IMR-90 (cell line): ENCODE measurements at regions not wholly inside any gene's neighbourhood (a gene's known extent, or its start where the extent isn't known, plus 50 kb on each side); places are given as distances from the start of the nearest gene placed in this dataset.

Experiments used
- ATAC-seq: fragments of 200-7000 bp; cut with Tn5 transposase; 2 replicates; pipeline ENCODE4 v1.9.1; 2020; ENCODE audit warnings: low read depth, mild to moderate bottlenecking, moderate library complexity
- BruUV-seq: library from RNA; stranded (reverse); fragments of 400-500 nt; replicated peaks from 2 replicates; lab custom pipeline; 2021; lab: Mats Ljungman, UMichigan
- CTCF ChIA-PET: fragments of 300-600 bp; formaldehyde crosslinking; extraction: SDS; loops from one replicate; lab custom pipeline; 2021; ENCODE audit warnings: antibody characterized with exemption; lab: Yijun Ruan, JAX
- POLR2A ChIA-PET: fragments of 300-600 bp; sonication (Branson Sonifier 250); formaldehyde crosslinking; loops from one replicate; lab custom pipeline; 2022; ENCODE audit warnings: antibody characterized with exemption; ENCODE audit not compliant: unreplicated experiment; lab: Charles Lee
- DNase-seq: peaks from one replicate; pipeline ENCODE4 v3.0.0; 2013
- H2AFZ ChIP-seq: replicated peaks from 2 replicates; pipeline ENCODE3; 2013; ENCODE audit warnings: low read length, mild to moderate bottlenecking; ENCODE audit not compliant: poor library complexity
- H2AK5ac ChIP-seq: 2 replicates; pipeline ENCODE4 v1.6.1; 2013; ENCODE audit warnings: low read depth, low read length, inconsistent platforms
- H2AK9ac ChIP-seq: replicated peaks from 2 replicates; pipeline ENCODE3; 2013; ENCODE audit warnings: mild to moderate bottlenecking, low read depth, low read length, moderate library complexity; ENCODE audit not compliant: poor library complexity
- H2BK120ac ChIP-seq: 2 replicates; pipeline ENCODE4 v1.6.1; 2013; ENCODE audit warnings: low read depth, low read length, inconsistent platforms
- H2BK15ac ChIP-seq: 3 replicates; pipeline ENCODE4 v1.6.1; 2013; ENCODE audit warnings: low read depth, low read length, inconsistent platforms
- H2BK20ac ChIP-seq: 2 replicates; pipeline ENCODE4 v1.6.1; 2013; ENCODE audit warnings: low read depth, mild to moderate bottlenecking, inconsistent platforms, low read length, moderate library complexity
- H2BK5ac ChIP-seq: 2 replicates; pipeline ENCODE4 v1.6.1; 2013; ENCODE audit warnings: mild to moderate bottlenecking, low read depth, low read length, inconsistent platforms; ENCODE audit not compliant: poor library complexity, severe bottlenecking
- H3K14ac ChIP-seq: replicated peaks from 2 replicates; pipeline ENCODE4 v1.6.1; 2013; ENCODE audit warnings: low read depth, low read length, inconsistent platforms
- H3K18ac ChIP-seq: 2 replicates; pipeline ENCODE4 v1.6.1; 2013; ENCODE audit warnings: low read depth, low read length, control low read depth
- H3K23ac ChIP-seq: 2 replicates; pipeline ENCODE4 v1.6.1; 2013; ENCODE audit warnings: low read depth, low read length, inconsistent platforms
- H3K27ac ChIP-seq: 2 replicates; pipeline ENCODE4 v1.5.1; 2013; ENCODE audit warnings: mild to moderate bottlenecking, control low read depth, low read length; ENCODE audit not compliant: insufficient read depth
- H3K27me3 ChIP-seq: 2 replicates; pipeline ENCODE4 v1.6.1; 2013; ENCODE audit warnings: low read length; ENCODE audit not compliant: control insufficient read depth, insufficient read depth
- H3K36me3 ChIP-seq: 2 replicates; pipeline ENCODE4 v1.6.1; 2013; ENCODE audit warnings: low read length, mixed read lengths; ENCODE audit not compliant: control insufficient read depth, insufficient read depth
- H3K4ac ChIP-seq: 2 replicates; pipeline ENCODE4 v1.6.1; 2013; ENCODE audit warnings: low read depth, low read length, inconsistent platforms
- H3K4me1 ChIP-seq: 2 replicates; pipeline ENCODE4 v1.6.1; 2013; ENCODE audit warnings: low read length, mixed read lengths; ENCODE audit not compliant: control insufficient read depth, insufficient read depth
- H3K4me2 ChIP-seq: 2 replicates; pipeline ENCODE4 v1.6.1; 2013; ENCODE audit warnings: low read depth, mild to moderate bottlenecking, control low read depth, low read length, moderate library complexity
- H3K4me3 ChIP-seq: 2 replicates; pipeline ENCODE4 v1.5.1; 2013; ENCODE audit warnings: low read depth, mild to moderate bottlenecking, control low read depth, low read length, moderate library complexity; ENCODE audit not compliant: insufficient read depth
- H3K56ac ChIP-seq: 2 replicates; pipeline ENCODE4 v1.6.1; 2013; ENCODE audit warnings: low read length, inconsistent platforms; ENCODE audit not compliant: insufficient read depth; ENCODE audit errors: extremely low read depth
- H3K79me1 ChIP-seq, 2 experiments: 2 replicates each; pipeline ENCODE4 v1.6.1; 2013; ENCODE audit warnings: low read length in 2 of 2, inconsistent platforms in 1 of 2, low read depth in 1 of 2
- H3K9ac ChIP-seq: 2 replicates; pipeline ENCODE4 v1.6.1; 2013; ENCODE audit warnings: low read depth, low read length, control low read depth
- H3K9me1 ChIP-seq: 2 replicates; pipeline ENCODE4 v1.6.1; 2013; ENCODE audit warnings: low read length, inconsistent platforms; ENCODE audit not compliant: insufficient read depth
- H3K9me3 ChIP-seq: 2 replicates; pipeline ENCODE4 v1.6.1; 2013; ENCODE audit warnings: low read length; ENCODE audit not compliant: control insufficient read depth, insufficient read depth
- H4K20me1 ChIP-seq: 2 replicates; pipeline ENCODE4 v1.6.1; 2013; ENCODE audit warnings: low read length, inconsistent platforms; ENCODE audit not compliant: insufficient read depth
- H4K5ac ChIP-seq: 2 replicates; pipeline ENCODE4 v1.6.1; 2013; ENCODE audit warnings: mild to moderate bottlenecking, low read depth, low read length, control low read depth
- H4K8ac ChIP-seq, 2 experiments: 2 replicates each; pipeline ENCODE4 v1.6.1; 2013; ENCODE audit warnings: low read depth in 2 of 2, low read length in 2 of 2, control low read depth in 1 of 2, inconsistent platforms in 1 of 2
- H4K91ac ChIP-seq: 2 replicates; pipeline ENCODE4 v1.6.1; 2013; ENCODE audit warnings: low read depth, low read length, inconsistent platforms; ENCODE audit not compliant: insufficient read depth
- BHLHE40 ChIP-seq: fragments of 150-350 bp; IDR thresholded peaks from 2 replicates; pipeline ENCODE4 v1.6.1; 2016; ENCODE audit warnings: mild to moderate bottlenecking, low read depth, low read length
- CEBPB ChIP-seq: IDR thresholded peaks from 2 replicates; pipeline ENCODE4 v1.6.1; 2012; ENCODE audit warnings: low read depth, low read length, improper control_type of control experiment
- CHD1 ChIP-seq: IDR thresholded peaks from 2 replicates; pipeline ENCODE4 v1.6.1; 2012; ENCODE audit warnings: low read depth, low read length, improper control_type of control experiment
- FOS ChIP-seq: fragments of 150-350 bp; IDR thresholded peaks from 2 replicates; pipeline ENCODE4 v1.6.1; 2016; ENCODE audit warnings: low read depth, low read length
- MAFK ChIP-seq: IDR thresholded peaks from 2 replicates; pipeline ENCODE4 v1.6.1; 2012; ENCODE audit warnings: low read depth, low read length, improper control_type of control experiment
- MAZ ChIP-seq: IDR thresholded peaks from 2 replicates; pipeline ENCODE4 v1.6.1; 2012; ENCODE audit warnings: low read depth, mild to moderate bottlenecking, low read length, improper control_type of control experiment, moderate library complexity, borderline replicate concordance
- MXI1 ChIP-seq: IDR thresholded peaks from 2 replicates; pipeline ENCODE4 v1.6.1; 2012; ENCODE audit warnings: low read depth, mild to moderate bottlenecking, low read length, moderate library complexity, borderline replicate concordance
- NFE2L2 ChIP-seq: fragments of 150-350 bp; IDR thresholded peaks from 2 replicates; pipeline ENCODE4 v1.6.1; 2016; ENCODE audit warnings: low read depth, mild to moderate bottlenecking, low read length
- RCOR1 ChIP-seq: IDR thresholded peaks from 2 replicates; pipeline ENCODE4 v1.6.1; 2012; ENCODE audit warnings: mild to moderate bottlenecking, low read length, improper control_type of control experiment; ENCODE audit not compliant: insufficient replicate concordance
- SMC3 ChIP-seq: fragments of 150-350 bp; IDR thresholded peaks from 2 replicates; pipeline ENCODE4 v1.6.1; 2016; ENCODE audit warnings: low read depth, mild to moderate bottlenecking, antibody characterized with exemption, low read length, moderate library complexity
- WGBS, 2 experiments: methylation state at CpG; one replicate each; pipeline versions ENCODE4 v1.1.5 to v1.1.7; 2013; ENCODE audit warnings: missing lambda C conversion rate in 2 of 2; ENCODE audit not compliant: insufficient read length in 1 of 2; ENCODE audit errors: extremely low coverage in 2 of 2; 5-methylcytosine and 5-hydroxymethylcytosine counted together
- dilution Hi-C: fragments of 300-500 bp; cut with HindIII; formaldehyde crosslinking; loops from one replicate; pipeline ENCODE4 v1.14.3; 2018; ENCODE audit warnings: low sequenced_read_pairs; ENCODE audit not compliant: unreplicated experiment
- in situ Hi-C: fragments of 300-500 bp; cut with MboI; formaldehyde crosslinking; loops from 3 replicates; pipeline ENCODE4 v1.14.3; 2019; ENCODE audit warnings: low sequenced_read_pairs, inconsistent platforms, mixed read lengths
- intact Hi-C: fragments of 100-400 bp; cut with micrococcal nuclease; formaldehyde crosslinking; loops from 2 replicates; pipeline ENCODE4 v1.10.0; 2022
- TF ChIP-seq, protein P1 (sequence below): fragments of 150-350 bp; IDR thresholded peaks from 2 replicates; pipeline ENCODE4 v1.6.1; 2017; ENCODE audit warnings: mild to moderate bottlenecking, antibody characterized with exemption, low read length, low read depth
- TF ChIP-seq, protein P2 (sequence below): fragments of 150-350 bp; IDR thresholded peaks from 2 replicates; pipeline ENCODE4 v1.6.1; 2016; ENCODE audit warnings: low read depth, mild to moderate bottlenecking, low read length, moderate library complexity, borderline replicate concordance
- TF ChIP-seq, protein P3 (sequence below): conservative IDR thresholded peaks from 2 replicates; pipeline ENCODE4 v1.5.1; 2012; ENCODE audit warnings: mild to moderate bottlenecking, low read depth, low read length, improper control_type of control experiment

DNA sequence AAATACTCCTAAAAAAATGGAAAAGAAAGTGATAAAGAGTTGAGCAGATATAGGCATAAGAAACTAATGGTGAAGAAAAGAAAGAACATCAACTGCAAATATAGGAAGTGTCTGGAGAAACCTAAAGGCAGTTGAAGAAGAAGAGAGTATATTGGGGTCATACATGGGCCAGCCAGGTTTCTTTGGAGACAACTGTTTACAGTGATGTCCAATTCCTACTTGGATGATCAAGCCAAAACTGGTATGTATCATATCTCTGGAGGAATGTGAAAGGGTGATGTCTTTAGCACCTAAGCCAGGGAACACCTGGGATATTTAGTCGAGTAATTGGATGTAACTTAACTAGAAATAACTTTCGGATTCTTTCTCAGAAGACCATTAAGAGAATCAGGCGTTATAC lies 129.3 kb upstream of the FLRT2 start:
- CTCF ChIA-PET, result no interaction called here
- BruUV-seq, result no TSS peak

More for the DNA sequence above, 129.3 kb upstream of the FLRT2 start:
- H3K56ac ChIP-seq, result no peak overlapping the region
- dilution Hi-C loops (no loop called here), in situ Hi-C loops (no loop called here), intact Hi-C loops (no loop called here)
- H2BK20ac ChIP-seq, result no peak overlapping the region
- no peak overlapping the region for H2BK120ac ChIP-seq
- no peak overlapping the region for H2AFZ ChIP-seq
- H3K4ac ChIP-seq, result no peak overlapping the region
- H2BK5ac ChIP-seq, result no peak overlapping the region
- no peak overlapping the region for H3K27ac ChIP-seq
- no peaks in the 10 kb centered on the region for H3K9me3 ChIP-seq
- no peak overlapping the region for H4K91ac ChIP-seq
- TF ChIP-seq CHD1, result no peak
- TF ChIP-seq CEBPB, result no peak
- TF ChIP-seq NFE2L2, result no peak
- TF ChIP-seq MAFK, result no peak
- no peak for TF ChIP-seq MAZ
- no peak for TF ChIP-seq RCOR1
- TF ChIP-seq, protein P1, sequence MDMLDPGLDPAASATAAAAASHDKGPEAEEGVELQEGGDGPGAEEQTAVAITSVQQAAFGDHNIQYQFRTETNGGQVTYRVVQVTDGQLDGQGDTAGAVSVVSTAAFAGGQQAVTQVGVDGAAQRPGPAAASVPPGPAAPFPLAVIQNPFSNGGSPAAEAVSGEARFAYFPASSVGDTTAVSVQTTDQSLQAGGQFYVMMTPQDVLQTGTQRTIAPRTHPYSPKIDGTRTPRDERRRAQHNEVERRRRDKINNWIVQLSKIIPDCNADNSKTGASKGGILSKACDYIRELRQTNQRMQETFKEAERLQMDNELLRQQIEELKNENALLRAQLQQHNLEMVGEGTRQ, result no peak
- TF ChIP-seq, protein P2, sequence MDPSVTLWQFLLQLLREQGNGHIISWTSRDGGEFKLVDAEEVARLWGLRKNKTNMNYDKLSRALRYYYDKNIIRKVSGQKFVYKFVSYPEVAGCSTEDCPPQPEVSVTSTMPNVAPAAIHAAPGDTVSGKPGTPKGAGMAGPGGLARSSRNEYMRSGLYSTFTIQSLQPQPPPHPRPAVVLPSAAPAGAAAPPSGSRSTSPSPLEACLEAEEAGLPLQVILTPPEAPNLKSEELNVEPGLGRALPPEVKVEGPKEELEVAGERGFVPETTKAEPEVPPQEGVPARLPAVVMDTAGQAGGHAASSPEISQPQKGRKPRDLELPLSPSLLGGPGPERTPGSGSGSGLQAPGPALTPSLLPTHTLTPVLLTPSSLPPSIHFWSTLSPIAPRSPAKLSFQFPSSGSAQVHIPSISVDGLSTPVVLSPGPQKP, result no peak
- TF ChIP-seq BHLHE40, result no peak
- TF ChIP-seq, protein P3, sequence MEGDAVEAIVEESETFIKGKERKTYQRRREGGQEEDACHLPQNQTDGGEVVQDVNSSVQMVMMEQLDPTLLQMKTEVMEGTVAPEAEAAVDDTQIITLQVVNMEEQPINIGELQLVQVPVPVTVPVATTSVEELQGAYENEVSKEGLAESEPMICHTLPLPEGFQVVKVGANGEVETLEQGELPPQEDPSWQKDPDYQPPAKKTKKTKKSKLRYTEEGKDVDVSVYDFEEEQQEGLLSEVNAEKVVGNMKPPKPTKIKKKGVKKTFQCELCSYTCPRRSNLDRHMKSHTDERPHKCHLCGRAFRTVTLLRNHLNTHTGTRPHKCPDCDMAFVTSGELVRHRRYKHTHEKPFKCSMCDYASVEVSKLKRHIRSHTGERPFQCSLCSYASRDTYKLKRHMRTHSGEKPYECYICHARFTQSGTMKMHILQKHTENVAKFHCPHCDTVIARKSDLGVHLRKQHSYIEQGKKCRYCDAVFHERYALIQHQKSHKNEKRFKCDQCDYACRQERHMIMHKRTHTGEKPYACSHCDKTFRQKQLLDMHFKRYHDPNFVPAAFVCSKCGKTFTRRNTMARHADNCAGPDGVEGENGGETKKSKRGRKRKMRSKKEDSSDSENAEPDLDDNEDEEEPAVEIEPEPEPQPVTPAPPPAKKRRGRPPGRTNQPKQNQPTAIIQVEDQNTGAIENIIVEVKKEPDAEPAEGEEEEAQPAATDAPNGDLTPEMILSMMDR, result no peak
- no peak for TF ChIP-seq SMC3
- no peak for TF ChIP-seq MXI1
- no peak for TF ChIP-seq FOS
- ATAC-seq, result no peak
- no peak overlapping the region for H4K5ac ChIP-seq
- POLR2A ChIA-PET, result no interaction called here
- H4K20me1 ChIP-seq, result no peaks in the 10 kb centered on the region
- H3K4me2 ChIP-seq, result no peak overlapping the region
- H3K27me3 ChIP-seq, result no peaks in the 10 kb centered on the region
- DNase-seq, result no peak
- no peaks in the 10 kb centered on the region for H3K79me1 ChIP-seq
- H3K36me3 ChIP-seq, result no peaks in the 10 kb centered on the region
- H2AK5ac ChIP-seq, result no peak overlapping the region
- H3K18ac ChIP-seq, result no peak overlapping the region
- no peak overlapping the region for H2AK9ac ChIP-seq
- H3K23ac ChIP-seq, result no peak overlapping the region
- no peak overlapping the region for H3K9ac ChIP-seq
- WGBS, 2 experiments, result no CpG with 5 or more reads among the region's 3 CpGs
- H4K8ac ChIP-seq, result no peak overlapping the region
- H3K4me1 ChIP-seq, result no peaks in the 10 kb centered on the region
- H3K14ac ChIP-seq, result no peak overlapping the region
- H2BK15ac ChIP-seq, result no peak overlapping the region
- no peaks in the 10 kb centered on the region for H3K9me1 ChIP-seq
- H3K4me3 ChIP-seq, result no peak overlapping the region
